NCI-H146 (cell line): ENCODE measurements at regions not wholly inside any gene's neighbourhood (a gene's known extent, or its start where the extent isn't known, plus 50 kb on each side); places are given as distances from the start of the nearest gene placed in this dataset.

Experiments
- DNase-seq: peaks from one replicate; lab custom pipeline; 2025; lab: John Stamatoyannopoulos, UW

GRCh38 chr14:100381395-100382105 lies 58.4 kb downstream of the SLC25A47 start:
- peak; percentile 57 for DNase-seq

GRCh38 chr14:100382106-100382455 lies 58.9 kb downstream of the SLC25A47 start:
- DNase-seq, result no peak

GRCh38 chr14:100383727-100384158 lies 60.6 kb downstream of the SLC25A47 start:
- DNase-seq, result peak; percentile 37

GRCh38 chr14:100384277-100384676 lies 61.1 kb downstream of the SLC25A47 start:
- no peak for DNase-seq

GRCh38 chr14:100384819-100385813 lies 62.0 kb downstream of the SLC25A47 start:
- DNase-seq, result no peak

- DNase-seq, result no peak
Observed at GRCh38 chr14:100386121-100386520, 63.0 kb downstream of the SLC25A47 start.

GRCh38 chr14:100386846-100387245 lies 63.7 kb downstream of the SLC25A47 start:
- DNase-seq, result no peak

GRCh38 chr14:100387450-100387849 lies 64.3 kb downstream of the SLC25A47 start:
- no peak for DNase-seq

- DNase-seq, result no peak
Observed at GRCh38 chr14:100388103-100389054, 65.2 kb downstream of the SLC25A47 start.

- no peak for DNase-seq
Observed at GRCh38 chr14:100389497-100390104, 66.5 kb downstream of the SLC25A47 start.

- DNase-seq, result no peak
Observed at GRCh38 chr14:100391173-100391572, 68.0 kb downstream of the SLC25A47 start.

- DNase-seq, result no peak
Observed at GRCh38 chr14:100391724-100392123, 68.6 kb downstream of the SLC25A47 start.

GRCh38 chr14:100392356-100392755 lies 69.2 kb downstream of the SLC25A47 start:
- no peak for DNase-seq

- no peak for DNase-seq
Observed at GRCh38 chr14:100393362-100393761, 70.2 kb downstream of the SLC25A47 start.

- DNase-seq, result no peak
Observed at GRCh38 chr14:100393906-100394732, 71.0 kb downstream of the SLC25A47 start.

- DNase-seq, result no peak
Observed at GRCh38 chr14:100394886-100395672, 71.9 kb downstream of the SLC25A47 start.

GRCh38 chr14:100396266-100396795 lies 73.2 kb downstream of the SLC25A47 start:
- DNase-seq, result no peak

- DNase-seq, result no peak
Observed at GRCh38 chr14:100397005-100397404, 73.9 kb downstream of the SLC25A47 start.

GRCh38 chr14:100398044-100398443 lies 74.9 kb downstream of the SLC25A47 start:
- DNase-seq, result no peak
